GM12878 (cell line): ENCODE measurements at regions not wholly inside any gene's neighbourhood (a gene's known extent, or its start where the extent isn't known, plus 50 kb on each side); places are given as distances from the start of the nearest gene placed in this dataset.

Experiments
- BCLAF1 ChIP-seq: fragments of 450-650 bp; IDR thresholded peaks from 2 replicates; pipeline ENCODE4 v1.6.1; 2017; ENCODE audit warnings: antibody characterized with exemption, mild to moderate bottlenecking, moderate library complexity
- CHD2 ChIP-seq: IDR thresholded peaks from 2 replicates; pipeline ENCODE4 v1.6.1; 2011; ENCODE audit warnings: low read depth, low read length, improper control_type of control experiment, borderline replicate concordance
- MTA2 ChIP-seq: fragments of 450-650 bp; IDR thresholded peaks from 2 replicates; pipeline ENCODE4 v1.6.1; 2016; ENCODE audit warnings: low read depth, mild to moderate bottlenecking, moderate library complexity

GRCh38 chr11:32024948-32025347 lies 65.9 kb upstream of the RCN1 start:
- TF ChIP-seq MTA2, result no peak
- TF ChIP-seq CHD2, result no peak
- no peak for TF ChIP-seq BCLAF1
